Suprapubic skin (tissue), 4 donors: ENCODE measurements at regions not wholly inside any gene's neighbourhood (a gene's known extent, or its start where the extent isn't known, plus 50 kb on each side); places are given as distances from the start of the nearest gene placed in this dataset.

ENCODE experiments used
- DNase-seq, 2 donors: peaks; one replicate each; pipeline ENCODE4 v3.0.0-alpha.2; 2019; ENCODE audit warnings: low spot score in 2 of 2
- H3K27ac ChIP-seq: fragments of 200-600 bp; sonication (generic); one replicate; pipeline ENCODE4 v1.5.1; 2019
- H3K27me3 ChIP-seq: fragments of 200-600 bp; sonication (generic); one replicate; pipeline ENCODE4 v1.5.1; 2019
- H3K36me3 ChIP-seq: fragments of 200-600 bp; sonication (generic); one replicate; pipeline ENCODE4 v1.5.1; 2019
- H3K4me1 ChIP-seq: fragments of 200-600 bp; sonication (generic); one replicate; pipeline ENCODE4 v1.5.1; 2019
- H3K4me3 ChIP-seq: fragments of 200-600 bp; sonication (generic); one replicate; pipeline ENCODE4 v1.5.1; 2019; ENCODE audit warnings: mild to moderate bottlenecking
- H3K9me3 ChIP-seq: fragments of 200-600 bp; sonication (generic); one replicate; pipeline ENCODE4 v1.5.1; 2019
- EP300 ChIP-seq: sonication (generic); formaldehyde crosslinking; IDR thresholded peaks from one replicate; pipeline ENCODE4 v1.6.1; 2017; ENCODE audit warnings: antibody characterized with exemption
- POLR2A ChIP-seq, 2 donors: fragments of 450-650 bp; IDR thresholded peaks; one replicate each; pipeline ENCODE4 v1.6.1; 2017; ENCODE audit warnings: antibody characterized with exemption in 2 of 2, mild to moderate bottlenecking in 2 of 2, moderate library complexity in 2 of 2
- POLR2AphosphoS5 ChIP-seq, 3 donors: sonication (generic); formaldehyde crosslinking; IDR thresholded peaks; one replicate each; pipeline ENCODE4 v1.6.1; 2017; ENCODE audit warnings: antibody characterized with exemption in 3 of 3
- WGBS: methylation state at CpG from one replicate; pipeline ENCODE4 v1.1.5; 2018; 5-methylcytosine and 5-hydroxymethylcytosine counted together
- TF ChIP-seq, protein P1 (sequence below), 2 donors: fragments of 200-600 bp in 1 of 2; fragments of 450-650 bp in 1 of 2; sonication (generic) in 1 of 2; IDR thresholded peaks; one replicate each; pipeline ENCODE4 v1.5.1; 2016 to 2019; ENCODE audit warnings: antibody characterized with exemption in 2 of 2, mild to moderate bottlenecking in 1 of 2, moderate library complexity in 1 of 2

DNA sequence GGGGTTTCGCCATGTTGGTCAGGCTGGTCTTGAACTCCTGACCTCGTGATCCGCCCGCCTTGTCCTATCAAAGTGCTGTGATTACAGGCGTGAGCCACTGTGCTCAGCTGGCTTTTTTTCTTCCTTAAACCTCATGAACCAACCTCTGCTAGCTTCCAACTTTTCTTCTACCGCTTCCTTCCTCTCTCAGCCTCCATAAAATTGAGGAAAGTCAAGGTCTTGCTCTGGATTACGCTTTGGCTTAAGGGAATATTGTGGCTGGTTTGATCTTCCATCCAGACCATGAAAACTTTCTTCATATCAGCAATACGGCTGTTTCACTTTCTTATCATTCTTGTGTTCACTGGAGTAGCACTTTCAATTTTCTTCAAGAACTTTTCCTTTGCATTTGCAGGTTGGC, 57.5 kb upstream of the SDK2 start:
- peaks cover 18% of the 10 kb centered on the region for H3K27me3 ChIP-seq
- no peaks in the 10 kb centered on the region for H3K36me3 ChIP-seq
- 91% methylated on average over 8 of the region's 8 CpGs for WGBS
- no peaks in the 10 kb centered on the region for H3K9me3 ChIP-seq
- H3K4me3 ChIP-seq = no peak overlapping the region
- TF ChIP-seq POLR2AphosphoS5 (IDR thresholded peaks at IDR 0.05) = no peak
- TF ChIP-seq, protein P1, sequence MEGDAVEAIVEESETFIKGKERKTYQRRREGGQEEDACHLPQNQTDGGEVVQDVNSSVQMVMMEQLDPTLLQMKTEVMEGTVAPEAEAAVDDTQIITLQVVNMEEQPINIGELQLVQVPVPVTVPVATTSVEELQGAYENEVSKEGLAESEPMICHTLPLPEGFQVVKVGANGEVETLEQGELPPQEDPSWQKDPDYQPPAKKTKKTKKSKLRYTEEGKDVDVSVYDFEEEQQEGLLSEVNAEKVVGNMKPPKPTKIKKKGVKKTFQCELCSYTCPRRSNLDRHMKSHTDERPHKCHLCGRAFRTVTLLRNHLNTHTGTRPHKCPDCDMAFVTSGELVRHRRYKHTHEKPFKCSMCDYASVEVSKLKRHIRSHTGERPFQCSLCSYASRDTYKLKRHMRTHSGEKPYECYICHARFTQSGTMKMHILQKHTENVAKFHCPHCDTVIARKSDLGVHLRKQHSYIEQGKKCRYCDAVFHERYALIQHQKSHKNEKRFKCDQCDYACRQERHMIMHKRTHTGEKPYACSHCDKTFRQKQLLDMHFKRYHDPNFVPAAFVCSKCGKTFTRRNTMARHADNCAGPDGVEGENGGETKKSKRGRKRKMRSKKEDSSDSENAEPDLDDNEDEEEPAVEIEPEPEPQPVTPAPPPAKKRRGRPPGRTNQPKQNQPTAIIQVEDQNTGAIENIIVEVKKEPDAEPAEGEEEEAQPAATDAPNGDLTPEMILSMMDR (IDR thresholded peaks at IDR 0.05) = no peak
- no peak for TF ChIP-seq POLR2A (IDR thresholded peaks at IDR 0.05)
- no peak for TF ChIP-seq EP300
- no peaks in the 10 kb centered on the region for H3K4me1 ChIP-seq
- no peak for DNase-seq
- H3K27ac ChIP-seq = no peak overlapping the region

DNA sequence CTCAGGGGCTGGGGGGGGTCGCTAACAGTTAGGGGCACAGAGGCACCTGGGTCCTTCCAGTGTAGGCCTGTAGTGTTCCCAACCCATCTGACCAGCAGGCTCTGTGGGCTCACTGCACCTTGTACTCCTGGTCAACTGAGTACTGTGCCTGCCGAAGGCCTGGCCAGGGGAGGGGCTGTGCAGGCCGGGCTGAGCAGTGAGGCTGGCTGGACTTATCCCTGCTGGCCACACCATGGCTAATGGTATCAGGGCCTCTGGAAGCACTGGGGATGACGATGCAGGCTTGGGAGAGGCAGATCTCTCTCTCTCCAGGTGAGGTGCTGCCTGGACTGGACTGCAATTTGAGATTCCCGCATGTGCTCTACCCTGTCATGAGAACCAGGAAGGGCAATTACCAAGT, 58.9 kb upstream of the SDK2 start:
- 86% methylated on average over 1 of the region's 5 CpGs for WGBS
- Histone ChIP-seq H3K9me3 (no peaks in the 10 kb centered on the region), H3K4me3 (no peak overlapping the region), H3K4me1 (no peaks in the 10 kb centered on the region), H3K36me3 (no peaks in the 10 kb centered on the region), H3K27me3 (peaks cover 27% of the 10 kb centered on the region), H3K27ac (no peak overlapping the region)
- no peak for DNase-seq
- TF ChIP-seq EP300 = no peak
- TF ChIP-seq POLR2AphosphoS5 (IDR thresholded peaks at IDR 0.05) = no peak
- TF ChIP-seq POLR2A (IDR thresholded peaks at IDR 0.05) = no peak
- TF ChIP-seq, protein P1 (IDR thresholded peaks at IDR 0.05) = no peak

DNA sequence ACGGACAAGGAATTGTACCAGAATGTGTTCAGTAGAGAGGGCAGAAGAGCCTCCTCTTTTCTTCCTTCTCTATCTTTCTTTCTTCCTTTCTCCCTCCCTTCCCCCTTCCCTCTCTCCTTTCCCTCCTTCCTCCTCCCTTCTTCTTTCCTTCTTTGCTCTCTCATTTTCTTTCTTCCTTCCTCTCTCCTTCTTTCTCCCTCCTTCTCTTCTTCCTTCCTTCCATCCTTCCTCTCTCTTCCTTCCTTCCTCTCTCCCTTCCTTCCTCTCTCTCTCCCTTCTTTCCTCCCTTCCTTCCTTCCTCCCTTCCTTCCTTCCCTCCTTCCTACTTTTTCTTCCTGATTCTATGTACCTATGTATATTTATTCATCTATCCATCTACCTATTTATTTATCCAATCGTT, 59.7 kb upstream of the SDK2 start:
- DNase-seq = no peak
- peaks cover 31% of the 10 kb centered on the region for H3K27me3 ChIP-seq
- H3K4me1 ChIP-seq = no peaks in the 10 kb centered on the region
- TF ChIP-seq POLR2A (IDR thresholded peaks at IDR 0.05) = no peak
- TF ChIP-seq POLR2AphosphoS5 (IDR thresholded peaks at IDR 0.05) = no peak
- no peak for TF ChIP-seq EP300
- TF ChIP-seq, protein P1 (IDR thresholded peaks at IDR 0.05) = no peak
- no peaks in the 10 kb centered on the region for H3K36me3 ChIP-seq
- no peak overlapping the region for H3K27ac ChIP-seq
- H3K4me3 ChIP-seq = no peak overlapping the region
- WGBS = 73% methylated on average over 2 of the region's 2 CpGs
- H3K9me3 ChIP-seq = no peaks in the 10 kb centered on the region

DNA sequence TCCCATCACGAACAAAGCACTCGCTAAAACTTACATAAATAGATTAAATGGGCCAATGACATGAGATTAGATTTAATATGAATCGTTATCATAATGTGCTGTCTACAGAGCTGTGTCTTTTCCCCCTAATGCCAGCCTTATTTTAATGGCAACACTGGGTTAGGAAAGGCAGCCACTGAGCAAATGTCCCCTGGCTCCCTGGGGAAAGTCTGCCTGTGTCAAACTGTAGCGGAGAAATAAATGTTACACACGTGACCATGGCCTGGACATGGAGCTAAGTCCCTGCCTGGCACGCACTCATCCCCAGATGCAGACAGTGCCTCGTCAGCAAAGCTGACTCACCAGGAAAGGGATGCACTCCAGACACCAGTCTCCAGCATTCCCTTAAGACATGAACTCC, 61.3 kb upstream of the SDK2 start:
- Histone ChIP-seq H3K36me3 (no peaks in the 10 kb centered on the region), H3K27me3 (peaks cover 26% of the 10 kb centered on the region), H3K9me3 (no peaks in the 10 kb centered on the region), H3K4me1 (no peaks in the 10 kb centered on the region), H3K4me3 (no peak overlapping the region), H3K27ac (no peak overlapping the region)
- DNase-seq = no peak
- 59% methylated on average over 7 of the region's 7 CpGs for WGBS
- TF ChIP-seq, protein P1 (IDR thresholded peaks at IDR 0.05) = no peak
- TF ChIP-seq POLR2AphosphoS5 (IDR thresholded peaks at IDR 0.05) (no peak), EP300 (no peak), POLR2A (IDR thresholded peaks at IDR 0.05) (no peak)

DNA sequence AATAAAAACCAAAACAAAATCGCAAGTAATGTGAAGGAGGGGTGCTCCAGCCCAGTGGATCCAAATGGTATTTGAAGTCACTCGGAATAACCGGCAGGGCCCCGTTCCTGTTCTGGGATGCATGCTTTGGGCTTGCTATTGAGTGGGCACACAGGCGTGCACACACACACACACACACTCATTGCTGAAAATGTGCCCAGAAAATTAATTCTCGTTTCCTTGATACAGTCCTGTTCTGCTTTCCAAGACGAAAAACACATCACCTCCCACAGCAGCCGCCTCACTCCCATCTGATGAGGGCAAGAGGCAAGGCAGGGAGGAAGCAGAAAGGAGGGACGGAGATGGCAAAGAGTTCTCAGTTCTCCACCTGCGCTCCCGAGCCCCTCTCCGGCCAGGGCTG, 62.2 kb upstream of the SDK2 start:
- no peak for DNase-seq
- Histone ChIP-seq H3K4me1 (no peaks in the 10 kb centered on the region), H3K9me3 (no peaks in the 10 kb centered on the region), H3K27ac (no peak overlapping the region), H3K36me3 (no peaks in the 10 kb centered on the region), H3K27me3 (peaks cover 26% of the 10 kb centered on the region), H3K4me3 (no peak overlapping the region)
- no peak for TF ChIP-seq EP300
- TF ChIP-seq, protein P1 (IDR thresholded peaks at IDR 0.05) = no peak
- TF ChIP-seq POLR2AphosphoS5 (IDR thresholded peaks at IDR 0.05) = no peak
- TF ChIP-seq POLR2A (IDR thresholded peaks at IDR 0.05) = no peak
- WGBS = 86% methylated on average over 12 of the region's 12 CpGs
